PFSK-1 (cell line): ENCODE measurements at regions not wholly inside any gene's neighbourhood (a gene's known extent, or its start where the extent isn't known, plus 50 kb on each side); places are given as distances from the start of the nearest gene placed in this dataset.

Experiments
- POLR2AphosphoS5 ChIP-seq: IDR thresholded peaks from 2 replicates; pipeline ENCODE4 v1.6.1; 2012; ENCODE audit warnings: low read depth, mild to moderate bottlenecking, control low read depth, low read length, moderate library complexity
- SIN3A ChIP-seq: IDR thresholded peaks from 2 replicates; pipeline ENCODE4 v1.6.1; 2012; ENCODE audit warnings: mild to moderate bottlenecking, low read length, moderate library complexity, borderline replicate concordance; ENCODE audit not compliant: insufficient read depth
- TAF1 ChIP-seq: IDR thresholded peaks from 2 replicates; pipeline ENCODE4 v1.6.1; 2012; ENCODE audit warnings: low read length, control low read depth, borderline replicate concordance; ENCODE audit not compliant: insufficient read depth
- TF ChIP-seq, protein P1 (sequence below), 2 experiments: IDR thresholded peaks; 2 replicates each; pipeline versions ENCODE4 v1.6.1 to v1.8.0; 2011 to 2012; ENCODE audit warnings: low read depth in 2 of 2, low read length in 2 of 2, control low read depth in 1 of 2, inconsistent platforms in 1 of 2, mild to moderate bottlenecking in 1 of 2, moderate library complexity in 1 of 2; ENCODE audit not compliant: insufficient read depth in 1 of 2

DNA sequence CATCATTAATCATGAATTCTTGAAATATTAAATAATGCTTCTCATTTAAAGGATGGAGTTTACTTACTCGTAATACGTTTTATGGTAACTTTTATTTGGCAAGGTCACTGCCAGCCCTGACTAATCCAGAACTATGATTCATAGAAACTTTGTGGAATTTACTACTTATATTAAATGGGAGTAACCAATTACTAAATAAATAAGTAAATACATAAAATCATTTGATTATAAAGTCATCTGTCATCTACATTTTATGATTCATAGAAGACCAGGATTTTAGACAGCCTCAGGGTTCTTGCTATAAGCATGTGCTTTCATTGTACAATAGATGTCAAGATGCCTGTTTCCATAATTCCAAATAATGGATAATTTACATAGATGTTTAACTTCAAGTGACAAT lies 611.1 kb downstream of the TBC1D4 start:
- TF ChIP-seq, protein P1, sequence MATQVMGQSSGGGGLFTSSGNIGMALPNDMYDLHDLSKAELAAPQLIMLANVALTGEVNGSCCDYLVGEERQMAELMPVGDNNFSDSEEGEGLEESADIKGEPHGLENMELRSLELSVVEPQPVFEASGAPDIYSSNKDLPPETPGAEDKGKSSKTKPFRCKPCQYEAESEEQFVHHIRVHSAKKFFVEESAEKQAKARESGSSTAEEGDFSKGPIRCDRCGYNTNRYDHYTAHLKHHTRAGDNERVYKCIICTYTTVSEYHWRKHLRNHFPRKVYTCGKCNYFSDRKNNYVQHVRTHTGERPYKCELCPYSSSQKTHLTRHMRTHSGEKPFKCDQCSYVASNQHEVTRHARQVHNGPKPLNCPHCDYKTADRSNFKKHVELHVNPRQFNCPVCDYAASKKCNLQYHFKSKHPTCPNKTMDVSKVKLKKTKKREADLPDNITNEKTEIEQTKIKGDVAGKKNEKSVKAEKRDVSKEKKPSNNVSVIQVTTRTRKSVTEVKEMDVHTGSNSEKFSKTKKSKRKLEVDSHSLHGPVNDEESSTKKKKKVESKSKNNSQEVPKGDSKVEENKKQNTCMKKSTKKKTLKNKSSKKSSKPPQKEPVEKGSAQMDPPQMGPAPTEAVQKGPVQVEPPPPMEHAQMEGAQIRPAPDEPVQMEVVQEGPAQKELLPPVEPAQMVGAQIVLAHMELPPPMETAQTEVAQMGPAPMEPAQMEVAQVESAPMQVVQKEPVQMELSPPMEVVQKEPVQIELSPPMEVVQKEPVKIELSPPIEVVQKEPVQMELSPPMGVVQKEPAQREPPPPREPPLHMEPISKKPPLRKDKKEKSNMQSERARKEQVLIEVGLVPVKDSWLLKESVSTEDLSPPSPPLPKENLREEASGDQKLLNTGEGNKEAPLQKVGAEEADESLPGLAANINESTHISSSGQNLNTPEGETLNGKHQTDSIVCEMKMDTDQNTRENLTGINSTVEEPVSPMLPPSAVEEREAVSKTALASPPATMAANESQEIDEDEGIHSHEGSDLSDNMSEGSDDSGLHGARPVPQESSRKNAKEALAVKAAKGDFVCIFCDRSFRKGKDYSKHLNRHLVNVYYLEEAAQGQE (IDR thresholded peaks at IDR 0.05; ENCODE audit: insufficient read depth in 1 of 2, low read depth in 2 of 2, low read length in 2 of 2), result no peak
- no peak for TF ChIP-seq POLR2AphosphoS5
- TF ChIP-seq SIN3A, result no peak
- TF ChIP-seq TAF1, result no peak
